ENCODE measurements at regions not wholly inside any gene's neighbourhood (a gene's known extent, or its start where the extent isn't known, plus 50 kb on each side); places are given as distances from the start of the nearest gene placed in this dataset.

GRCh38 chr1:56204206-56204605 lies 375.2 kb downstream of the PLPP3 start:
- TF ChIP-seq POLR2A (IDR thresholded peaks at IDR 0.05; ENCODE audit: low read length) (no peak), GATA1 (IDR thresholded peaks at IDR 0.05; ENCODE audit: low read depth, low read length) (no peak)

All from erythroblast (primary cell).